ENCODE measurements at regions not wholly inside any gene's neighbourhood (a gene's known extent, or its start where the extent isn't known, plus 50 kb on each side); places are given as distances from the start of the nearest gene placed in this dataset.

DNA sequence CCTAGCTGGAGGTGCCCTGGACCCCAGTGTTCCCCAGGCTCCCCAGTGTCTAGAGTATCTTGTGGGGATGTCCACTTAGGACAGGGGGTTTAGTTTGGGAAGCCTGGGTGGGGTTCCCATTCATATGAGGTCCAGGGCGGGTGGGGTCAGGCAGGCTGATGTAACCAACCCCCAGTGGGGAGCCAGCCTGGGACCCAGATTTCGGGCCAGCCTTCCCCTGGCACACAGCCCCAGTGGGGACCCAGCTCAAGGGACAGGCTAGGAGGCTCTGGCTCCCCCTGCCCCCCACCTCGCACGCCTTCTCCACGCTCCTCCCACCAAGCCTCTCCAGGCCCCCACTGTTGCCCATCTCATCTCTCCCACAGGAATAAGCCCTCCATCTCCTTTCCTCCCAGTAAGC is 323.5 kb downstream of the UACA start:
- no peaks in the 10 kb centered on the region for H4K20me1 ChIP-seq (ENCODE audit: control insufficient read depth, insufficient read depth, insufficient read length)
- no peak overlapping the region for H4K8ac ChIP-seq (replicated peaks; ENCODE audit: insufficient read length, low read depth, low read length)
- H3K56ac ChIP-seq (ENCODE audit: insufficient read length, low read depth, low read length) = no peak overlapping the region
- Mint-ChIP-seq H3K36me3 (ENCODE audit: insufficient read depth in 1 of 3, low read depth in 3 of 3) (no peaks in the 10 kb centered on the region), H3K9me3 (no peaks in the 10 kb centered on the region; a peak in 1 of 5 replicates), H3K4me1 (peaks cover 40 to 46% of the 10 kb centered on the region in 2 experiments), H3K4me3 (no peak overlapping the region), H3K27me3 (ENCODE audit: low read depth) (peaks cover 30% of the 10 kb centered on the region), H3K27ac (no peak overlapping the region)
- WGBS (ENCODE audit: extremely low coverage, insufficient read length, low lambda C conversion rate) = no CpG with 5 or more reads among the region's 5 CpGs
- H2BK5ac ChIP-seq (ENCODE audit: insufficient read length, low read length) = no peak overlapping the region
- no peak for DNase-seq
- H2AK5ac ChIP-seq (ENCODE audit: insufficient read length, low read length) = no peak overlapping the region
- H2BK120ac ChIP-seq (ENCODE audit: low read depth, low read length, poor library complexity, severe bottlenecking) = no peak overlapping the region
- no peak overlapping the region for H3K18ac ChIP-seq (ENCODE audit: insufficient read length, low read depth, low read length)
- no peak overlapping the region for H3K23ac ChIP-seq (ENCODE audit: insufficient read length, low read depth, low read length)
- peaks cover 3% of the 10 kb centered on the region for H3K4me1 ChIP-seq (ENCODE audit: insufficient read depth, low read length)
- no peak overlapping the region for H2BK15ac ChIP-seq (ENCODE audit: low read depth, low read length)
- H3K27ac ChIP-seq (ENCODE audit: insufficient read length, low read depth, low read length) = no peak overlapping the region
- no peak overlapping the region for H3K9ac ChIP-seq (ENCODE audit: extremely low read depth, insufficient read length, low read length)
- H3K79me1 ChIP-seq (ENCODE audit: insufficient read depth, low read depth, low read length, poor library complexity, severe bottlenecking) = no peaks in the 10 kb centered on the region
- H2BK20ac ChIP-seq (ENCODE audit: low read depth, low read length, poor library complexity, severe bottlenecking) = no peak overlapping the region
- no peaks in the 10 kb centered on the region for H3K9me3 ChIP-seq (ENCODE audit: control insufficient read depth, low read depth, low read length)
- no peak overlapping the region for H2BK12ac ChIP-seq (ENCODE audit: insufficient read length, low read depth, low read length)
- no peaks in the 10 kb centered on the region for H3K79me2 ChIP-seq (ENCODE audit: insufficient read depth, low read length)
- no peak overlapping the region for H4K91ac ChIP-seq (ENCODE audit: insufficient read length, low read depth, low read length)
- TF ChIP-seq, protein P1, sequence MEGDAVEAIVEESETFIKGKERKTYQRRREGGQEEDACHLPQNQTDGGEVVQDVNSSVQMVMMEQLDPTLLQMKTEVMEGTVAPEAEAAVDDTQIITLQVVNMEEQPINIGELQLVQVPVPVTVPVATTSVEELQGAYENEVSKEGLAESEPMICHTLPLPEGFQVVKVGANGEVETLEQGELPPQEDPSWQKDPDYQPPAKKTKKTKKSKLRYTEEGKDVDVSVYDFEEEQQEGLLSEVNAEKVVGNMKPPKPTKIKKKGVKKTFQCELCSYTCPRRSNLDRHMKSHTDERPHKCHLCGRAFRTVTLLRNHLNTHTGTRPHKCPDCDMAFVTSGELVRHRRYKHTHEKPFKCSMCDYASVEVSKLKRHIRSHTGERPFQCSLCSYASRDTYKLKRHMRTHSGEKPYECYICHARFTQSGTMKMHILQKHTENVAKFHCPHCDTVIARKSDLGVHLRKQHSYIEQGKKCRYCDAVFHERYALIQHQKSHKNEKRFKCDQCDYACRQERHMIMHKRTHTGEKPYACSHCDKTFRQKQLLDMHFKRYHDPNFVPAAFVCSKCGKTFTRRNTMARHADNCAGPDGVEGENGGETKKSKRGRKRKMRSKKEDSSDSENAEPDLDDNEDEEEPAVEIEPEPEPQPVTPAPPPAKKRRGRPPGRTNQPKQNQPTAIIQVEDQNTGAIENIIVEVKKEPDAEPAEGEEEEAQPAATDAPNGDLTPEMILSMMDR (conservative IDR thresholded peaks at IDR 0.05) = no peak
- H3K27me3 ChIP-seq (ENCODE audit: insufficient read depth, low read length) = no peaks in the 10 kb centered on the region
- H3K4me2 ChIP-seq (ENCODE audit: insufficient read depth, insufficient read length, low read length) = no peak overlapping the region
- H2AFZ ChIP-seq (ENCODE audit: low read length) = no peak overlapping the region
- no peak overlapping the region for H3K4ac ChIP-seq (ENCODE audit: low read depth, low read length)
- H3K23me2 ChIP-seq (ENCODE audit: insufficient read length, low read depth, low read length, poor library complexity, severe bottlenecking) = no peaks in the 10 kb centered on the region
- H3K14ac ChIP-seq (ENCODE audit: insufficient read depth, low read length) = no peak overlapping the region
- H4K5ac ChIP-seq (ENCODE audit: insufficient read length, low read depth, low read length) = no peak overlapping the region
- no peak overlapping the region for H3T11ph ChIP-seq (ENCODE audit: low read length)
